DMS153 treated with DMSO at 0.1 percent for 48 hours (cell line): ENCODE measurements at regions not wholly inside any gene's neighbourhood (a gene's known extent, or its start where the extent isn't known, plus 50 kb on each side); places are given as distances from the start of the nearest gene placed in this dataset.

Experiments used
- DNase-seq: peaks from one replicate; lab custom pipeline; 2025; ENCODE audit not compliant: unreplicated experiment; lab: John Stamatoyannopoulos, UW

GRCh38 chr2:18684206-18685038 lies 95.1 kb upstream of the NT5C1B start:
- DNase-seq = no peak

- DNase-seq = no peak
Observed at GRCh38 chr2:18682681-18683080, 93.3 kb upstream of the NT5C1B start.

DNA sequence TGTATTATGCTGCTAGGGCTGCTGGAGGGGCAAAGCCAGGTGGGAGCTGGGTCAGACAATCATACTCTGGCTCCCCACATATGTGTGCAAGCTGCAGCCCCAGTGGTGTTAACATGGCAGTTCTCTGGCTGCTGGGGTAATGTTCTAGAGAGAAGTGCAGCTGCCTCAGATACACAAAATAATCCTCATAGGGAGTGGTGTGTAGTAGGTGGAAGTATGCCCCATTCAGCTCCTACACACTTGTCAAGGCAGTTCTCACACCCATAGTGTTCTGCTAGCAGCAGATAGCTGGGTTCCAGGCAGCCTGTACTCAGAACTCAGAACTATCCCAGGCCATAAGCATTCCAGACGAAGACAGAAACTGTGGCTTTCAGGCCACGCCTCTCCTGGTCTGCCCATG lies 87.9 kb upstream of the NT5C1B start:
- DNase-seq = no peak

DNA sequence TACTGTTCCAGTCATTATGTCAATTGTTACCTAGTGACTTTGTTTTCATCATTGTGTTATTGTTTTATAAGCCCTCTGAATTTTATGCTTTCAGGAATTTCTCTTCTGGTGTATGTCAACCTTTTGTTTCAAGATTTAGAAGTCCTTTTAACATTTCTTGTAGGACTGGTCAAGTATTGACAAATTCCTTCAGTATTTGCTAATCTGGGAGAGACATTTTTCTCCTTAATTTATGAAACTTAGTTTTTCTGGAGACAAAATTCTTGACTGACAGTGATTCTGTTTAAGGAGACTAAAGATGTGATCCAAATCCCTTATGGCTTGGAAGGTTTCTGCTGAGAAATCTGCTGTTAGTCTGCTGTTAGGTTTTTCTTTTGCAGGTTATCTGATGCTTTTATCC lies 84.9 kb upstream of the NT5C1B start:
- DNase-seq = no peak

DNA sequence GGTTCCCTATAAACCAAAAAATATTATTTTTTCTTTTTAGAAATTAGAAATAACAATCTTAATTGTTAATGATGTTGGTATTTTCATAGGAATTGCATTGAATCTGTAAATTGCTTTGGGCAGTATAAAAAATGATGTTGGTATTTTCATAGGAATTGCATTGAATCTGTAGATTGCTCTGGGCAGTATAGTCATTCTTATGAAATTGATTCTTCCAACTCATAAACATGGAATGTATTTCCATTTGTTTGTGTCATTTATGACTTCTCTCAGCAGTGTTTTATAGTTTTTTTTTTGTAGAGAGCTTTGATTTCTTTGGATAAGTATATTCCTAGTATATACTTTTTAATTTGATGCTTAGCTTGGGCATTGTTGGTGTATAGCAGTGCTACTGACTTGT lies 82.0 kb upstream of the NT5C1B start:
- no peak for DNase-seq

DNA sequence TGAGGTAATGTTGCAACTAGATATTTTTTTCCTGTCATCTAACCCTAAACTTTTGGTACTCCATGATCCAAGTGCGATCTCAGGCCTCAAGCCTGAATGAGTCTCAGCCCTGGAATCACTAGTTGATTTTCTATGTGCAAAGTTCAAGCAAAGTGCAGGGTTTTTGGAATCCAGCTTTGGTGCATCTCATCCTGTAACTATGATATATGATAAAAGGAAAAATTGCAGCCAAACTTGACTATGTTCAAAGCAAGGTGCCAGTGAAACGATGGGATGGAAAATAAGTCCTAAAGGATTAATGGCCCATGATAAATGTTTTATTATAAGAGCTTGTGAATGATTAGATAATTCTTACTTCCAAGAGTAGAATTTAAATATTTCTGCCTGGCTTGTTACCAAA lies 78.9 kb upstream of the NT5C1B start:
- no peak for DNase-seq

- no peak for DNase-seq
Observed at GRCh38 chr2:18664421-18664820, 75.1 kb upstream of the NT5C1B start.

- no peak for DNase-seq
Observed at GRCh38 chr2:18663861-18664260, 74.5 kb upstream of the NT5C1B start.

DNA sequence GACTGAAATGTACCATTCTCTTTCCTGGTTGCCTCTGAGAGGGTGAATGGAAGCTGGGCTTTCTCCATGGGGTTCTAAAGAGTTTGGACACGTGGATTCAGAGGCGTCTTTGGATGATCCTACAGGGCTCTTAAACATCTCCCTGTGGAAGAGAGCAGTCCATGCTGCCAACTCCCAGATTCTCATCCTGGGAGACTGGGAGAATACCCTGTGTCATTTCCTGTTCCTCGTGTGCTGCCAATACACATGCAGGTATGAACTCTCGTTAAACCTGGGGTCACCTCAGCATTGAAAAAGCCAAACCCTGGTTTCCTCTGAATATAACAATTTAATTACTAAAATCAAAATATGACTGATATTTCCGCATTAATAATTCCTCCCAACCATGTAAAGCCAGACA lies 73.3 kb upstream of the NT5C1B start:
- DNase-seq = no peak

- no peak for DNase-seq
Observed at GRCh38 chr2:18659915-18660314, 70.5 kb upstream of the NT5C1B start.

- no peak for DNase-seq
Observed at GRCh38 chr2:18656048-18656447, 66.7 kb upstream of the NT5C1B start.

DNA sequence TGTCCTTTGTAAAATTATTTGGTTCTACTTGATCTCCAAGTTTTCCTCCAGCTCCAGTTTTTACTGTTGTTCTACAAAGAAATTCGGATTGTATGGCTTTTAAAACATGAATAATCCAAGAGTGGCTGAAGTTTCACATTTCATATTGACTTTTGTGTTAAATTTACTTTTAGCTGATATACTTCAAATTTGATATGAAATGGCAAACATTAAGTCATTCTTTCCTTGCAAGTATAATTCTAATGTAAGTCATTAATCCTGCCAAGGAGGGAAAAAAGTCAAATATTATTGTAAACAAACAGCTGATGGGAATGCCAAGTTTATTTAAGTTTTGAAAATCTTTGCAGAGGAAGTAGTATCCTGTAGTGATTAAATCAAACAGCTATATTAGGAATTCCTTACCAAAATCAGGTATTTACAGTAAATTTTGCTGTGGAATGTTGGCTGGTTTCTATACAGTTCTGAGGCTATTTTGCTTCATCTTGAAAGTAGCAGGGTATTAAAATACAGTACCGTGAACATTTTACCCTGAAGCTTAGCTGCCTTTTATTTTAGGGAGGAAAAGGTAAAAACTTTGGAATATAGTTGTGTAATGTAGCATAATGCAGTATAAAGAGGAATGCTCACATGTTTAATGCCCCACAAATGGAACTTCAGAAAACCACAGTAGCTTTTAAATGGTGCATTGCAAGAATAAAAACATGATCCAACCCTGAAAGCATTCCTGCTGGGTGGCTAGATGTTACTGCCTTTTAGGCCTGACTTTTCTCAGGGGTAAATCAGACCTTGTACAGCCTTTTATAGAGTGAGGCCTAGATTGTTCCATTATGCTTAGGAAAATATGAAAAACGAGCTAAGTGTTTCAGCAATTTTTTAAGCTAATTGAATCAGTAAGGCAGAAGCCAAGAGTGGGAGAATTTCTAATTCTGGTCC lies 62.7 kb upstream of the NT5C1B start:
- no peak for DNase-seq

DNA sequence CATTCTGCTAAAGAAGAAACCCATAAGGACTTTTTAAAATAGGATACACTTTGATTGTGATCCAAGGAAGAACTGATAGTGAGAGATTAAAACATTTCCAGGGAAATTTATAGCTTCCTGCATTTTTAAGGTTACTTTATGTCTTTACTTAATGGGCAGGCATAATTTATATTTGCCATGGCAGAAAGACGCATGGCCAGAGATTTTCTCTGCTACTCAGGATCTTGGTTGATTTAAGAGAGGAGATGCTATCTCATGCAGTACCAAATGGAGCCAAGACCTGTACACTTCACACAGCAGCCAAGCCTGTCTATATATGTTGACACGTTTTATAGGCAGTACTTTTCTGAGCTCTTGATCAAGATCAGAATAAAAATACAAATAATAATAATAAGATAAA lies 60.9 kb upstream of the NT5C1B start:
- DNase-seq = no peak

DNA sequence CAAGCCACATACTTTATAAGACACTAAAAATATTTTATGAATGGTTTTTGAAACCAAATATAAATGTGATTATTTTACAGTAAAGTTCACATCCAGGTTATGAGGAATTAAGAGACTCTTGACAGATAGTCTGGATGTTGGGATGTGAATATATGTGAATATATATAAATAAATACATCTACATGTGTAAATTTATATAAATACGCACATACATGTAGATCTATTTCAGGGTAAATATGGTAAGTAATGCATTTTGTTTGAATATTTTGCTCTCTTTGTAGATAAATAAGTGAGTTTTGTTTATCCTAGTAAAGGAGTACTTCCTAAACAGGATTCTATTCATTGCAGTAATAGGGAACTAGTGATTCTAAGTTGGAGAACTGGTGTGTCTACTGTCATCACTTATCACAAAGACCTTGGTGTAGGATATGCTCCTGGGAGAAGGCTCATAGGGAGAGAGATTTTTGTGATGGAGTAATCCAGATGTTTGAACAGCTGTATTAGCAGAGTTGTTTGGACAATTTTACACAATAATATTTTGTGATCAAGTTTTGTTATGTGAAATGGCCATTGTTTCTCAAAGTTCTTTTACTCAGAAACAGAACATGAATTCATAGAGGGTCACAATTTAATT lies 60.2 kb upstream of the NT5C1B start:
- no peak for DNase-seq

GRCh38 chr2:18648161-18648560 lies 58.8 kb upstream of the NT5C1B start:
- DNase-seq = no peak

- no peak for DNase-seq
Observed at GRCh38 chr2:18647731-18648130, 58.4 kb upstream of the NT5C1B start.

DNA sequence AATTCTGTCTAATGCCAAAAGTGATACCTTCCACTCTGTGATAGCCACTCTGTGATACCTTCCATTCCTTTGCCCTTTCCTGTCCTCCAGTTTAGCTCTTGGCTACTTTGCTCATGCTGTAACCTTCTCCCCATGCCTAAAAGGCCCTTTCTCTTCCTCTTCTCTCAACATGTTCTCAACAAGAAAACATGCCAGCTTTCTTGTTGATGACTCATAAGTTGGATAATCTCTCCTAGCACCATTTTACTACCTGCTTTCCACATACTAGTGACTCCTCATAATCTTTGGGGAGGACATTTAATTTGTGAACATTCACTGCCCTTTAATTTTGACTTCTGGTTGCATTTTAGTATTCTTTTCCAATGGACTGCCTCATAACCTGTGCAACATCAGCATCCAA lies 55.9 kb upstream of the NT5C1B start:
- DNase-seq = no peak

DNA sequence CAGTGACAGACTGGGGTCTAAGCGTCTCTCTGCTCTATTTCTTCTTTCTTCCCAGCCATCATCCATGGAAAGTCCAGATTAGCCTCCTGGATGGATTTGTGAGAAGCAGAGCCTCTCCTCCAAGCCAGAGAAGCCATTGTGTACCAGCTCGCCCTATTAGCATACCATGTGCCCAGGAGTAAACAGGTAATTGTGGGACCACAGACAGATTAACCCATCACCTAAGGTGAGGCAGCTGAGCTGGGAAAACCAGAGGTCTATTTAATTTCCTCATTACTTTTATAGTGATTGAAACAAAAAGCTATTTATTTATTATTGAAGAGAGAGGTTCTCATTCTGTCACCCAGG lies 54.7 kb upstream of the NT5C1B start:
- DNase-seq = no peak

DNA sequence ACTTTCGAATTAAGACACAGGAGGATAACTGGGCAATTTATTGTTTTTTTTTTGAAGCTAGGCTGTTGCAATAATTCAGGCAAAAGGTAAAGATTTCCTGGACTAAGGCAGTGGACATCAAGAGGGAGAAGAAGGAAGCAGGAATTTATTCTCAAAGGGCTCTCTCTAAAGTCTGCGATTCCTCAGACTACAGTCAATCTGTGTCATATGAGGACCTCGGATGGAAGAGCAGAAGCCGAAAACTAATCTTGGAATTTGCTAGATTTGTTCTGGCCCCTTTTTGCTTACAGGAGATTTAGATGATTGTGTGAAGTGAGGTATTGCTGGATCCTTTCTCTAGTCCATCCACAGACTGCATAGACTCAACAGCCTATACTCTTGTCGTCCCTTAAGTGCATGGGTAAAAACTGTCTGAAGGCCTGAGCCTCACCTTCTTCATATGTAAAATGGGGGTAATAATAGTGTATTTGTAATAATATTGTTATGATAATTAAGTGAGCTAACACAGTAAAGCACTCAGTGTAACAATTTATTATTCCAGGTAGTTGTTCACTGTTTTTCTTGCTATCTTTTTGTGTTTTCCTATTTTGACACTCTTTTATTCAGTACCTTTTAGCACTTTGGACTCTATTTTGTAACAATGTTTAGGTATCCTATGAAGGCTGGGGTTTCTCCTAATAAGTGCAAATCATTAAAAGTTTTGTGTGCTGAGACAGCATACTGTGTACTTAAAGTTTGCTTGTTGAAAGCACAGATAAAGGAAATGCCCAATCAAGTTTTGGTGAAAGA lies 54.2 kb upstream of the NT5C1B start:
- DNase-seq = no peak

DNA sequence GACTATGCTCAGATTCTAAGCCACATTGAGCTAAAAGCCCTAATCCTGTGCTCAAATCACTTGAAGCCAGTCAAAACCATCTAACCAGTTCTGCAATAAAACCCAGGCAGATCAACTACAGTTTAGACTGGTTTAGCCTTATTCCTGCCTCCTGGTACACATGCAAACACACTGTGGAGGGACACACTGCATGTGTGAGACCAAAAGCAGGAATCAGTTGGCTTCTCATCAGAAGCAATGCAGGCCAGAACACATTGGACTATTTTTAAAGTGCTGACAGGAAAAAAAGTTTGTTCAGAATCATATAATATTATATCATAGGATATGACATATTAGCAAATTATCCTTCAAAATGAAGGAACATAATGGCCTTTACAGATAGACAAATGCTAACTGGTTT lies 52.5 kb upstream of the NT5C1B start:
- DNase-seq = no peak
